GM18867 (cell line): ENCODE measurements at regions not wholly inside any gene's neighbourhood (a gene's known extent, or its start where the extent isn't known, plus 50 kb on each side); places are given as distances from the start of the nearest gene placed in this dataset.
A peak's percentile ranks its signal among the peaks of the same experiment; 100 is the strongest.

Source experiments
- ATAC-seq: cut with Tn5 transposase; IDR thresholded peaks from one replicate; pipeline ENCODE4 v1.9.1; 2021; ENCODE audit warnings: mild to moderate bottlenecking, moderate library complexity; ENCODE audit not compliant: unreplicated experiment

GRCh38 chr12:22396735-22397134 is 62.2 kb upstream of the ST8SIA1 start:
- peak; percentile 29 for ATAC-seq

GRCh38 chr12:22396253-22396652 is 61.7 kb upstream of the ST8SIA1 start:
- peak; percentile 54 for ATAC-seq

GRCh38 chr12:22395666-22396065 is 61.2 kb upstream of the ST8SIA1 start:
- no peak for ATAC-seq
